Stimulated activated CD8-positive, alpha-beta memory T cell treated with anti-CD3 and anti-CD28 coated beads, Interleukin-7, amount 100 ng/mL, for 4 hours (primary cell): ENCODE measurements at regions not wholly inside any gene's neighbourhood (a gene's known extent, or its start where the extent isn't known, plus 50 kb on each side); places are given as distances from the start of the nearest gene placed in this dataset.

Experiments used
- DNase-seq, 2 donors: peaks; one replicate each; pipeline ENCODE4 v3.0.0-alpha.2; 2020; ENCODE audit warnings: low read depth in 2 of 2

GRCh38 chr2:146898083-146898482, 946.7 kb upstream of the ACVR2A start:
- no peak for DNase-seq

DNA sequence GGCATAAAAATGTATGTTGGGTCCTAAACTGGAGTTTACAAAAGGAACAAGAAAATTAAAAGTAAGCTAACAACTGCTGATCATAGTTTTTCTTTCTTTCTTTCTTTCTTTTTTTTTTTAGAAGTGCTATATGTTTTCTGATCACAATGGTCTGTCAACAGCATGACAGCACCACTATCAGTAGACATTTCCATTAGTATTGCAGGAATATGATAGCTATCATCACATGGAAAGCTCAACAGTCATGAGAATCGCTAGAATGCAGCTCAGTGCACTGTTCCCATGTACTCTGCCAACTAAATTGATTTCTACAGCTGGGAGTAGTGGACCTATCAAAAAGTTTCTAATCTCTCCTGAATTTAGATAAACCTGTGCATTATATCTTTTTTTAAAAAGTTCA, 950.3 kb upstream of the ACVR2A start:
- no peak for DNase-seq

GRCh38 chr2:146893500-146894041, 951.3 kb upstream of the ACVR2A start:
- DNase-seq, result no peak

GRCh38 chr2:146890491-146890890, 954.3 kb upstream of the ACVR2A start:
- DNase-seq, result no peak

DNA sequence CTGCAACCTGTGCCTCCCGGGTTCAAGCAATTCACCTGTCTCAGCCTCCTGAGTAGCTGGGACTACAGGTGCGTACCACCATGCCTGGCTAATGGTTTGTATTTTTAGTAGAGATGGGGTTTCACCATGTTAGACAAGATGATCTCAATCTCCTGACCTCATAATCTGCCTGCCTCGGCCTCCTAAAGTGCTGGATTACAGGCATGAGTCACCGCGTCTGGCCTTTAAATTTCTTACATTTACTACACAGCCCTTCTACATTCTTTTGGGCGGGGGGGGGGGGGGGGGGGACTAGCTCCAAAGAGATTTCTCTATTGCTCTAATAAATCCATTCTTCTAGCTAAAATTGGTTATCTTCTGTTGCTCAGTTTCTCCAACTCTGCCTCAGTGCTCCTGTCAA, 964.9 kb upstream of the ACVR2A start:
- DNase-seq, result no peak

DNA sequence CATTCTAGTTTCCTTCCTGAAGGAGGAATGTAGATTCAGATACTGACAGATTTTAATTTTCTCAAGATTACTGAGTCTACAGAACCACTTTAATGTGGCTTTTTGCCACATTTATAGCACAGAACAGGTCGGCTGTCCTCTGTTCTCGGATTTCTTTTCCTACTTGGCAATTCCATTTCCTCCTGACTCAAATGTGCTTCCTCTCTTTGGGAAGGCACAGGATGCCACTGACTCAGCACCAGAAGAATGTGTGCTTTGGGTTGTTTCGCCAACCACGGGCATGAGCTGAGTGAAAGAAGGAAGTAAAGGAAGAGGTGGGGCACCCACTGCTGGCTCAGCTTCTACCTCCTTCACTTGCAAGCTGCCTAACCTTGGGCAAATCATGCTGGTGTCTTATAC, 970.6 kb upstream of the ACVR2A start:
- no peak for DNase-seq

- no peak for DNase-seq
Observed at GRCh38 chr2:146873646-146874259, 971.1 kb upstream of the ACVR2A start.

GRCh38 chr2:146873056-146873455, 971.8 kb upstream of the ACVR2A start:
- no peak for DNase-seq

DNA sequence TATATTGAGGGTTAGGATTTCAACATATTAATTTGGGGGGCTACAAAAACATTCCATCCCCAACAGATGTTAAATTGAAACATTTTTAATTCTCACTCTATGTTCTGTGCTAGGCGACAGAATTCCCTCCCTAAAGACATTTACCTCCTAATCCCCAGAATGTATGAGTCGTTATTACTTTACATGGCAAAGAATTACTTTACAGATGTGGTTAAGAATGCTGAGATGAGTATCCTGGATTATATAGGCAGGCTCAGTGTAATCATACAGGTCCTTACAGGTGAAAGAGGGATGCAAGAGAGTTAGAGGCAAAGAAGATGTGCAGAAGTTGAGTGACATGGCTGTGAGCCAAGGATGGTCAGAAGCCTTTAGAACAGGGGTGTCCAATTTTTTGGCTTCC, 974.1 kb upstream of the ACVR2A start:
- DNase-seq, result no peak

GRCh38 chr2:146869328-146869727, 975.5 kb upstream of the ACVR2A start:
- no peak for DNase-seq

GRCh38 chr2:146868051-146868450, 976.8 kb upstream of the ACVR2A start:
- no peak for DNase-seq

GRCh38 chr2:146867477-146867986, 977.3 kb upstream of the ACVR2A start:
- no peak for DNase-seq

DNA sequence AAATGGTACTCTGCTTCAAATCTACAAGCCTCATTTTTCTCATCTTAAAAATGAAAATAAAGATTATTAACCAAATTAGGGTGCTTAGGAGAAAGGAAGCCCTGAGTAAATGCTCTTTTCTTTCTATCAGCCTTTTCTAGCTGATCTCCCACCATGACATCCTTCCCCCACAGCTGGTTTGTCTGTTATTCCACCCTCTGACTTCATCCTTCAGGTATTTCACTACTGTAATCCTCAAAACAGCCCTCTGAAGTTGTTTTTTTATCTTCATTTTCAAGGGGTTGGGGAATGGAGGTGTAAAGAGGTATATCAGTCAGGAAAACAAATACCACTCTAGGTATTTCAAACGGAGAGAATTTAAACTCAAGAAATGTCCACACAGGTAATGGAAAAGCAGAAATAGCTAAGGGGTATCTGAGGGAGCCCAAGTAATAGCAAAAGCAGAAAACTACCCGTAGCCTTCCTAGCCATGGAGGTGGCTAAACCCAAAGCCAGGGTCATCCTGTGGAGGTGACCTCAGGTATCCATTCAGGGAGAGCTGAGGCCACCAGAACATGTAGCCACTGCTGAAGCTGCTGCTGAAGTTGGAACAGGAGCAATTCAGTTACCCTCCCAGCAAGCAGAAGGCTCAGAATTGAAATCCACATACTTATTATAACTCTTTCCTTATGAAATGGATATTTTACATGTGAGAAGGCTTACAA, 990.9 kb upstream of the ACVR2A start:
- DNase-seq, result no peak

- no peak for DNase-seq
Observed at GRCh38 chr2:146852661-146853060, 992.2 kb upstream of the ACVR2A start.

GRCh38 chr2:146850746-146851145, 994.1 kb upstream of the ACVR2A start:
- DNase-seq, result no peak

GRCh38 chr2:146847846-146848245, 997.0 kb upstream of the ACVR2A start:
- DNase-seq, result no peak

DNA sequence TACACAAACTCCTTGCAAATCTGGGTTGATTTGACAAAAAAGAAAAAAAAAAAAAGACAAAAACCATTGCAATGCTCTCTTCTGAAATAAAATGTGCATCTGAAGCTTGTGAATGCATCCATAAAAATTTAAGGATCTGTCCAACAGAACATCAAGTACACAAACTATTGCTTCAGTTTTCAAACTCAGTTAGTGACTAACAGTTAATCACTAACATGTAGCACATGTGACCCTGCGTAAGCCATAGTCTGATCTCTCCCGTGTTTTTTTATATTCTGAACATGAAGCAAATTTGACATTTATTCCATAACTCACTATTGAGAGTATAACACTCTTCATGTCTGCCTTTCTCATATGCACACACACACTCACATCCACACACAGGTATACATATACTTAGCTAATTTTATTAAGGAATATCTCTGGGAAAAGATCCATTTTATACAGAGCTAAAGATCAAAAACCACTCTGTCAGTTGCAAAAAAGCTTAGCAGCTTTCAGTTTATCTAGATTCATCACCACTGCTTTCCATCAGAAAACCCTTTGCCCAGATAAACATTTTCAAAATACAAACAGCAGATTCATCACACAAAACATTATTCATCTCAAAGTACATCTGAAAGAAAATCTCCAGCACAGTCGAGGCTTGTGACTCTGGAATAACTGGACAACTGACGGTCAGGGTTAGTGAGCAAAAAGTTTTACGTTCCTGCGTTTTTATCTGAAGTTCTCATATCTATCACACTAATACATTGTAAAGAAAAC, 1000.4 kb upstream of the ACVR2A start:
- no peak for DNase-seq

- DNase-seq, result no peak
Observed at GRCh38 chr2:146837857-146838256, 1007.0 kb upstream of the ACVR2A start.

GRCh38 chr2:146826388-146826787, 1018.4 kb upstream of the ACVR2A start:
- no peak for DNase-seq

DNA sequence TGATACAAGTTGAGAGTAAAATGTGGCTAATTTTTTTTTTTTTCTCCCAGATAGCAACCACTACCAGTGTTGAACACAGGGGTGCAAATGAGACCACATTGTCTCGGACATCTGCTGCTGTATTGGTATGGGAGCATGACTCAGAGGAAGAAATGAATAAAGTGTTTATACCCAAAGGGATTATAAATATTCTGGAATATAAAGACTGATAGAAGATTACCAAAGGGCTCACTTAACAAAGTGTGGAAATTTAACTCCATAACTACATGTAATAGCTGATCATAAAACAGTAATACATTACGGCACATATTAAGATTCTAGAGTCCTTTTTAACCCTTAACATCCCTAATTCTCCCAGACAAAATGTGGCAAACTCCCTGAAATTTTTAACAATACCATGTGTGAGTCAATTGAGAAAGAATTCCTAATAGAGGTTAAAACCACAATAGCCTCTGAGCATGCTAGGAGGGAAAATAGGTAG, 1023.0 kb upstream of the ACVR2A start:
- no peak for DNase-seq

DNA sequence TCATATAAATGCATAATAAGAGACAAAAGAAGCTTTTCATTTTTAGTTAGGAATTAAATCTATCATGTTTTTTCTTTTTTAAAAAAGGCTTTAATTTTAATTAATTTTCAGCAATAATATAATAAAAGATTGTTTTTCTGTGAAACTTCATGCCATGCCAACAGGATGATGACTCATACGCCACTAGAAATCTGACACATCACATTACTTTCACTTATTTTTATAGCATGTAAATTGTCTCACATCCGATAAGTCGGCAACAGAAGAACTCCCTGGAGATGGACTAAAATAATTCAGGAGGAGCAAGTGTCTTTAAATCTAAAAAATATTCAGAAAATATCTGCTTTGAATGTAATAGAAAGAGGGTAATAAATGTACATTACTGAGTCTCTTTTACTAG, 1024.2 kb upstream of the ACVR2A start:
- DNase-seq, result no peak

DNA sequence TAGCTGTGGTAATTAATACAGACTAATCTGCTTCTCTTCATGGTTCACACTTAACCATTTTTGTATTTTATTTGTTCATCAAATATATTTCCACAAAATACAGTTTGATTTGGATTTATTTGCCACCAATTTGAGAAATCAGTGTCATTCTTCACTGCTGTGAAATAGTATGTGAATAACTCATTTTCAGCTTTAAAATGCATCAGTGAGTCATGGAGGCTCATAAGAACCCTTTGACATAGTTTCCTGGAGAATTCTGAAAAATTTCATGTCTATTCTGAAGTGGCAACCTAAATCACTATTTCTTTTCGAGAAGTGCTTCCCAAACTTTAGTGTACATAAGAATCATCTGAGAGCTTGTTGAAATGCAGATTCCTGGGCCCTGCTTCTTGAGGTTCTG, 1026.7 kb upstream of the ACVR2A start:
- DNase-seq, result no peak
